ENCODE measurements at regions not wholly inside any gene's neighbourhood (a gene's known extent, or its start where the extent isn't known, plus 50 kb on each side); places are given as distances from the start of the nearest gene placed in this dataset.
A peak's percentile ranks its signal among the peaks of the same experiment; 100 is the strongest.

DNA sequence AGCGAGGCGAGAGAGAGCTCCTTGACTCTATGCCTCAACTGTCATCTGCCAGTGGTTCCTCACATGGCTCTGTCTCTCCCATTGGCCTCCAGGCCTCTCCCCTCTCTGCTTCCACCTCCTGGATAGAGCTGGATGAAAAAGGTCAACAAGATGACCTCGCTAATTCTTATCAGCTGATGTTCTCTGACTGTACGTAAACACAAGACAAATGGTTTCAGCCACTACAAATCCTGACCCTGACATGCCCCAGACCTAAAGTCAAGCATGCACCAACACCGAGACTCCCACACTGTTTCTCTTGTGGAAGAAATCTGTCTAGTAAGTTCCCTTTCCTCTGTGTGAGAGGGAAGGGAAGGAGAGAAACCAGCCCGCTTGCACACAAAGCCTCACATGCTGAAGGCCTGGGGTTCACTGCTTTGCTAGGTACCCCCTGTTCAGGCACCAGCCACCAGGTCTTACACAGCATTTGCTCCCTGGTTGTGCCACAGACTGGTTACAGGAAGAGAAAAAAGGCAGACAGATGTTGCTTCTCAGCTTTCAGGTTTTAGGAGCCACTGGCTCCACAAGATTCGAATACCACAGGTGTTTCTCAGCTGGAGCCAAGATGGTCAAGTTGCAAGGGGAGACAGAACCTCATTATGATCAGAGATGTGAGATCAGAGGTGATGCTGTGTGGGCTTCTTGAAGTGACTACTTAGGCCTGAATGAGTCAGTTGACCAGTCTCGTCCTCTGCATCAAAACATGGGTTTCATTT lies 592.5 kb downstream of the CCDC171 start:
- POLR2A ChIA-PET: no interaction called here
- CTCF ChIA-PET: no interaction called here

GRCh38 chr9:16147726-16148125 lies 594.9 kb downstream of the CCDC171 start:
- no peak overlapping the region for H3K27ac Mint-ChIP-seq
- no peak overlapping the region for H3K4me3 ChIP-seq (ENCODE audit: low read length)
- H3K27ac ChIP-seq (ENCODE audit: low read depth, low read length): no peak overlapping the region
- H3K27me3 Mint-ChIP-seq: peaks cover 0 to 3% of the 10 kb centered on the region in 2 donors
- H3K9me3 ChIP-seq (ENCODE audit: low read length): no peaks in the 10 kb centered on the region
- ChIA-PET CTCF (no interaction called here), POLR2A (no interaction called here)
- no peaks in the 10 kb centered on the region for H3K4me1 ChIP-seq (ENCODE audit: insufficient read depth, low read length)
- H3K4me1 Mint-ChIP-seq: no peaks in the 10 kb centered on the region
- H3K27me3 ChIP-seq (ENCODE audit: insufficient read depth, low read length, poor library complexity, severe bottlenecking): no peaks in the 10 kb centered on the region
- peaks cover 0 to 12% (median 5%) of the 10 kb centered on the region in 5 donors for H3K9me3 Mint-ChIP-seq
- no peak overlapping the region for H3K4me3 Mint-ChIP-seq
- DNase-seq: no peak
- no peaks in the 10 kb centered on the region for H3K36me3 Mint-ChIP-seq
- no peaks in the 10 kb centered on the region for H3K36me3 ChIP-seq (ENCODE audit: insufficient read depth, low read length)

More for the DNA sequence above, 592.5 kb downstream of the CCDC171 start:
- Histone ChIP-seq H3K27ac (ENCODE audit: low read depth, low read length) (no peak overlapping the region), H3K4me1 (ENCODE audit: insufficient read depth, low read length) (no peaks in the 10 kb centered on the region), H3K4me3 (ENCODE audit: low read length) (no peak overlapping the region), H3K9me3 (ENCODE audit: low read length) (no peaks in the 10 kb centered on the region), H3K27me3 (ENCODE audit: insufficient read depth, low read length, poor library complexity, severe bottlenecking) (no peaks in the 10 kb centered on the region), H3K36me3 (ENCODE audit: insufficient read depth, low read length) (no peaks in the 10 kb centered on the region)
- no peak overlapping the region for H3K4me3 Mint-ChIP-seq
- no peaks in the 10 kb centered on the region for H3K27me3 Mint-ChIP-seq
- H3K9me3 Mint-ChIP-seq: peaks cover 0 to 8% (median 5%) of the 10 kb centered on the region in 5 donors
- no peaks in the 10 kb centered on the region for H3K36me3 Mint-ChIP-seq
- no peak for DNase-seq
- H3K27ac Mint-ChIP-seq: peak overlapping the region in 1 of 8 donors; percentile 28
- H3K4me1 Mint-ChIP-seq: no peaks in the 10 kb centered on the region

- no peak for DNase-seq
- no peaks in the 10 kb centered on the region for H3K36me3 ChIP-seq (ENCODE audit: insufficient read depth, low read length)
- H3K9me3 ChIP-seq (ENCODE audit: low read length): no peaks in the 10 kb centered on the region
- no peak overlapping the region for H3K4me3 Mint-ChIP-seq
- H3K27me3 ChIP-seq (ENCODE audit: insufficient read depth, low read length, poor library complexity, severe bottlenecking): no peaks in the 10 kb centered on the region
- H3K27me3 Mint-ChIP-seq: peaks cover 0 to 4% of the 10 kb centered on the region in 2 donors
- no peaks in the 10 kb centered on the region for H3K4me1 ChIP-seq (ENCODE audit: insufficient read depth, low read length)
- H3K4me1 Mint-ChIP-seq: peaks cover 0 to 8% (median 5%) of the 10 kb centered on the region in 3 donors
- no peak overlapping the region for H3K27ac ChIP-seq (ENCODE audit: low read depth, low read length)
- no peaks in the 10 kb centered on the region for H3K36me3 Mint-ChIP-seq
- no peak overlapping the region for H3K27ac Mint-ChIP-seq
- POLR2A ChIA-PET: no interaction called here
- CTCF ChIA-PET: no interaction called here
- no peak overlapping the region for H3K4me3 ChIP-seq (ENCODE audit: low read length)
- H3K9me3 Mint-ChIP-seq: peaks cover 0 to 17% (median 5%) of the 10 kb centered on the region in 5 donors
Observed at GRCh38 chr9:16150501-16150900, 597.7 kb downstream of the CCDC171 start.

DNA sequence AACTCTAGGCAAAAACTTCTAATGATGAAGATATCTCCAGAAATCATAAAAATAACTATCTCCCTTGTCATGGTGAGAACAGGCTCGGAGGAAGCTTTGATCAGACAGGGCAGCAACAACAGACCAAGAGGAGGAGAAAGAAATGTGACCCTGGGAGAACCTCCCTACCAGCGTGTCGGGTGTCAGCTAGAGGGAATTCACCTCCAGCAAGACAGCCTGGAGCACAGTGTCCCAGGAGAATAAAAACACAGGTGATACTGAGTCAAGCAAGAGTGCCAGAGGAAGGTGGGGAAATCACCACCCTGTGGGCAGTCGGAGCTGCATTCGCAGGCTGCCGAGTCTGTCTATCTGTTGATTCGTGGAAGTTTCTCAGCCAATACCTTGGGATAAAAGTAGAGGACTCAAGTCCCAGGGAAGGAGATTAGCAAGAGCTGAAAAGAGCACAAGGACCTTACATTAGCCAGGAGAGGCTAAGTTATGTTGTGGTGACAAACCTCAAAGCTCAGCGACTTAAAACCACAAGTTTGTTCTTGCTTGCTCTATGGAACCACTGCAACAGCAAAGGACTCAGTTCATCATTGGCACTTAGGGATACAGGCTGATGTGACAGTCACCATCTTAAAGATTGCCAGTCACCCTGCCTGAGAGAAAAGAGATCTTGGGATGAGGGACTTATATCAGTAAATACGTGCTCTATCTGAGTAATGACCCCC lies 598.3 kb downstream of the CCDC171 start:
- Mint-ChIP-seq H3K4me3 (no peak overlapping the region), H3K9me3 (peaks cover 0 to 14% (median 5%) of the 10 kb centered on the region in 5 donors), H3K4me1 (peaks cover 0 to 8% (median 5%) of the 10 kb centered on the region in 3 donors), H3K36me3 (no peaks in the 10 kb centered on the region), H3K27me3 (peaks cover 0 to 4% of the 10 kb centered on the region in 2 donors), H3K27ac (no peak overlapping the region)
- DNase-seq: no peak
- Histone ChIP-seq H3K9me3 (ENCODE audit: low read length) (no peaks in the 10 kb centered on the region), H3K36me3 (ENCODE audit: insufficient read depth, low read length) (no peaks in the 10 kb centered on the region), H3K4me1 (ENCODE audit: insufficient read depth, low read length) (no peaks in the 10 kb centered on the region), H3K4me3 (ENCODE audit: low read length) (no peak overlapping the region), H3K27me3 (ENCODE audit: insufficient read depth, low read length, poor library complexity, severe bottlenecking) (no peaks in the 10 kb centered on the region), H3K27ac (ENCODE audit: low read depth, low read length) (no peak overlapping the region)
- ChIA-PET POLR2A (no interaction called here), CTCF (no interaction called here)

- H3K27ac ChIP-seq (ENCODE audit: low read depth, low read length): no peak overlapping the region
- H3K27me3 Mint-ChIP-seq: peaks cover 0 to 4% of the 10 kb centered on the region in 2 donors
- H3K4me1 Mint-ChIP-seq: peaks cover 0 to 8% (median 5%) of the 10 kb centered on the region in 3 donors
- H3K9me3 ChIP-seq (ENCODE audit: low read length): no peaks in the 10 kb centered on the region
- H3K36me3 Mint-ChIP-seq: no peaks in the 10 kb centered on the region
- H3K9me3 Mint-ChIP-seq: peaks cover 0 to 12% (median 4%) of the 10 kb centered on the region in 5 donors
- no peak overlapping the region for H3K4me3 Mint-ChIP-seq
- no peaks in the 10 kb centered on the region for H3K27me3 ChIP-seq (ENCODE audit: insufficient read depth, low read length, poor library complexity, severe bottlenecking)
- no peak for DNase-seq
- H3K4me3 ChIP-seq (ENCODE audit: low read length): no peak overlapping the region
- CTCF ChIA-PET: no interaction called here
- H3K4me1 ChIP-seq (ENCODE audit: insufficient read depth, low read length): no peaks in the 10 kb centered on the region
- POLR2A ChIA-PET: no interaction called here
- no peaks in the 10 kb centered on the region for H3K36me3 ChIP-seq (ENCODE audit: insufficient read depth, low read length)
- H3K27ac Mint-ChIP-seq: no peak overlapping the region
Observed at GRCh38 chr9:16152276-16153101, 599.6 kb downstream of the CCDC171 start.

DNA sequence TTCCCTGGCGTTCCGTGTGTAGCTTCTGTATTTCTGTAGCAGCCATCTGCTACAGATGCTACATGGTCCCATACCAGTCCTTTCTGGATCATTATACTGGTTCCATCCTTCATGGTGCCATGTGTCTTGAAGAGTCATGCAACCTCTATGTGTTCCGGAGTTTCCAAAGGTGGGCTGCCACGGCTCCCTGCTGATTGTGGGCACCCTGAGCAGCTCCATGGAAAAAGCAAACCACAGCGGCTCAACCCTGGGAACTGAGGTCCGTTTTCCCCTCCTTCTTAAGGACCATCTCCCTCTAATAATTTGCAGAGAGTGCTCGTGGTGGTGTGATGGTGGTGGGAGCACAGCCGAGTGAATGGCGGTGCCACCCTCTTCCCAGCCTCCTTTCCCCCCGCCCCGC lies 600.4 kb downstream of the CCDC171 start:
- no peak overlapping the region for H3K4me3 ChIP-seq (ENCODE audit: low read length)
- CTCF ChIA-PET: no interaction called here
- peaks cover 0 to 4% of the 10 kb centered on the region in 2 donors for H3K27me3 Mint-ChIP-seq

DNA sequence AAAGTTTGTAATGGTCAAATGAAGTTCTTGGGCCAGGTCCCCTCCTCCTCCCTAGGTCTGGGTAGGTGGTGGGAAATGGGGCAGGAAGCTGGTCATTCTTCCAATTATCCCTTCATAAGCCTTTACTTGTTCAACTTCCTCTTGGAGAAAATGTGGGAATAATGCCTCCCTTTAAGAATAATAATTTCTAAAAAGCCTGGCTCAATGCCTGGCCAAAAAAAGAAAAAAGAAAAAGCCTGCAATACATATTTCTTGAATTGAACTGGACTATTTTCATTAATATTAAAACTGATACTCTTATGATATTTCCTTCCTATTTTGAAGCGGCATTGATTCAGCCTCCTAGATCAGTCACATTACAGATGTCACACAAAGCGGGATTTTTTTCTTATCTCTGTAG lies 600.9 kb downstream of the CCDC171 start:
- H3K27ac Mint-ChIP-seq: no peak overlapping the region
- DNase-seq: no peak
- no peaks in the 10 kb centered on the region for H3K36me3 Mint-ChIP-seq
- H3K4me1 ChIP-seq (ENCODE audit: insufficient read depth, low read length): no peaks in the 10 kb centered on the region
- no peak overlapping the region for H3K27ac ChIP-seq (ENCODE audit: low read depth, low read length)
- no peaks in the 10 kb centered on the region for H3K9me3 ChIP-seq (ENCODE audit: low read length)
- H3K27me3 ChIP-seq (ENCODE audit: insufficient read depth, low read length, poor library complexity, severe bottlenecking): no peaks in the 10 kb centered on the region
- H3K4me1 Mint-ChIP-seq: peaks cover 0 to 8% (median 5%) of the 10 kb centered on the region in 3 donors
- no peaks in the 10 kb centered on the region for H3K36me3 ChIP-seq (ENCODE audit: insufficient read depth, low read length)
- CTCF ChIA-PET: no interaction called here
- no peak overlapping the region for H3K4me3 Mint-ChIP-seq
- no peak overlapping the region for H3K4me3 ChIP-seq (ENCODE audit: low read length)
- H3K9me3 Mint-ChIP-seq: peaks cover 0 to 12% (median 4%) of the 10 kb centered on the region in 5 donors
- POLR2A ChIA-PET: no interaction called here
- peaks cover 0 to 4% of the 10 kb centered on the region in 2 donors for H3K27me3 Mint-ChIP-seq

More for the DNA sequence above, 600.4 kb downstream of the CCDC171 start:
- Histone ChIP-seq H3K36me3 (ENCODE audit: insufficient read depth, low read length) (no peaks in the 10 kb centered on the region), H3K9me3 (ENCODE audit: low read length) (no peaks in the 10 kb centered on the region), H3K4me1 (ENCODE audit: insufficient read depth, low read length) (no peaks in the 10 kb centered on the region), H3K27ac (ENCODE audit: low read depth, low read length) (no peak overlapping the region), H3K27me3 (ENCODE audit: insufficient read depth, low read length, poor library complexity, severe bottlenecking) (no peaks in the 10 kb centered on the region)
- peaks cover 0 to 8% (median 5%) of the 10 kb centered on the region in 3 donors for H3K4me1 Mint-ChIP-seq
- no peaks in the 10 kb centered on the region for H3K36me3 Mint-ChIP-seq
- H3K4me3 Mint-ChIP-seq: no peak overlapping the region
- no peak for DNase-seq
- POLR2A ChIA-PET: no interaction called here
- H3K9me3 Mint-ChIP-seq: peaks cover 0 to 12% (median 4%) of the 10 kb centered on the region in 5 donors
- H3K27ac Mint-ChIP-seq: no peak overlapping the region

Measured in CD8-positive, alpha-beta memory T cell (primary cell).